Common myeloid progenitor, CD34-positive (primary cell): ENCODE measurements at regions not wholly inside any gene's neighbourhood (a gene's known extent, or its start where the extent isn't known, plus 50 kb on each side); places are given as distances from the start of the nearest gene placed in this dataset.

Source experiments
- CTCF ChIA-PET: fragments of 350-600 bp; sonication (Branson Sonifier 250); formaldehyde crosslinking; loops from one replicate; lab custom pipeline; 2021; ENCODE audit warnings: antibody characterized with exemption; lab: Charles Lee
- POLR2A ChIA-PET: fragments of 350-600 bp; sonication (Branson Sonifier 250); formaldehyde crosslinking; loops from one replicate; lab custom pipeline; 2021; ENCODE audit warnings: antibody characterized with exemption; lab: Charles Lee
- DNase-seq, 3 donors: peaks; one replicate each; pipeline versions ENCODE4 v3.0.0 to v3.0.0-alpha.2; 2013
- H3K27ac ChIP-seq, 2 experiments: 1 replicate in 1 of 2; 2 replicates in 1 of 2; pipeline ENCODE4 v1.7.0; 2013; ENCODE audit warnings: inconsistent platforms in 2 of 2, low read length in 2 of 2, mild to moderate bottlenecking in 2 of 2, low read depth in 1 of 2, moderate library complexity in 1 of 2; ENCODE audit not compliant: severe bottlenecking in 2 of 2, insufficient read depth in 1 of 2, poor library complexity in 1 of 2
- H3K27me3 ChIP-seq, 5 experiments: replicated peaks in 2 of 5; 1 replicate in 3 of 5; 2 replicates in 2 of 5; pipeline versions ENCODE4 v1.6.1 to v1.7.0; 2013; ENCODE audit warnings: low read length in 4 of 5, mild to moderate bottlenecking in 2 of 5, moderate library complexity in 2 of 5, inconsistent platforms in 1 of 5; ENCODE audit not compliant: insufficient read depth in 5 of 5, control insufficient read depth in 4 of 5
- H3K36me3 ChIP-seq, 4 experiments: 1 replicate in 2 of 4; 2 replicates in 2 of 4; pipeline versions ENCODE4 v1.6.1 to v1.7.0; 2013; ENCODE audit warnings: low read length in 3 of 4, control low read depth in 1 of 4, mild to moderate bottlenecking in 1 of 4; ENCODE audit not compliant: control insufficient read depth in 4 of 4, insufficient read depth in 4 of 4
- H3K4me1 ChIP-seq, 4 experiments: 1 replicate in 3 of 4; 2 replicates in 1 of 4; pipeline versions ENCODE4 v1.6.1 to v1.7.1; 2013; ENCODE audit warnings: low read length in 3 of 4, mild to moderate bottlenecking in 3 of 4, control low read depth in 1 of 4, inconsistent platforms in 1 of 4, moderate library complexity in 1 of 4; ENCODE audit not compliant: control insufficient read depth in 4 of 4, insufficient read depth in 4 of 4; ENCODE audit errors: control extremely low read depth in 1 of 4
- H3K4me3 ChIP-seq, 7 experiments: 1 replicate in 4 of 7; 2 replicates in 3 of 7; pipeline versions ENCODE4 v1.5.1 to v1.7.0; 2013; ENCODE audit warnings: mild to moderate bottlenecking in 7 of 7, low read length in 6 of 7, moderate library complexity in 6 of 7, inconsistent platforms in 2 of 7, low read depth in 2 of 7, control low read depth in 1 of 7; ENCODE audit not compliant: insufficient read depth in 4 of 7, control insufficient read depth in 1 of 7; ENCODE audit errors: extremely low read depth in 1 of 7
- H3K9me3 ChIP-seq, 5 experiments: 1 replicate in 4 of 5; 2 replicates in 1 of 5; pipeline versions ENCODE4 v1.6.1 to v1.7.1; 2013; ENCODE audit warnings: low read length in 4 of 5, mild to moderate bottlenecking in 2 of 5, inconsistent platforms in 1 of 5, low read depth in 1 of 5, moderate library complexity in 1 of 5; ENCODE audit not compliant: control insufficient read depth in 4 of 5, insufficient read depth in 2 of 5; ENCODE audit errors: control extremely low read depth in 1 of 5
- WGBS: methylation state at CpG from one replicate; pipeline ENCODE4 v1.1.5; 2013; ENCODE audit not compliant: insufficient coverage; 5-methylcytosine and 5-hydroxymethylcytosine counted together

GRCh38 chr9:73583576-73583975 is 431.9 kb downstream of the ANXA1 start:
- no peak overlapping the region for H3K27ac ChIP-seq
- CTCF ChIA-PET, result no interaction called here
- DNase-seq, result no peak
- no peak overlapping the region for H3K4me3 ChIP-seq
- no peaks in the 10 kb centered on the region for H3K36me3 ChIP-seq
- H3K4me1 ChIP-seq, result no peaks in the 10 kb centered on the region
- POLR2A ChIA-PET, result no interaction called here
- no peaks in the 10 kb centered on the region for H3K27me3 ChIP-seq
- no peaks in the 10 kb centered on the region for H3K9me3 ChIP-seq

- no peaks in the 10 kb centered on the region for H3K27me3 ChIP-seq
Observed at GRCh38 chr9:73595036-73595545, 443.4 kb downstream of the ANXA1 start.

GRCh38 chr9:73596321-73596720 is 444.7 kb downstream of the ANXA1 start:
- no peaks in the 10 kb centered on the region for H3K4me1 ChIP-seq
- H3K4me3 ChIP-seq, result no peak overlapping the region
- ChIA-PET POLR2A (no interaction called here), CTCF (interaction anchor here (0.7 kb wide), 1 partner anchor 18 kb away, joined by 3 read pairs; no protein-coding TSS in a partner anchor)
- 100% methylated on average over 1 of the region's 1 CpG for WGBS
- no peaks in the 10 kb centered on the region for H3K36me3 ChIP-seq
- DNase-seq, result no peak
- H3K27ac ChIP-seq, result no peak overlapping the region
- no peaks in the 10 kb centered on the region for H3K9me3 ChIP-seq
- no peaks in the 10 kb centered on the region for H3K27me3 ChIP-seq

More at GRCh38 chr9:73595036-73595545, 443.4 kb downstream of the ANXA1 start:
- CTCF ChIA-PET, result no interaction called here
- Histone ChIP-seq H3K9me3 (no peaks in the 10 kb centered on the region), H3K36me3 (no peaks in the 10 kb centered on the region), H3K27ac (no peak overlapping the region), H3K4me3 (no peak overlapping the region), H3K4me1 (no peaks in the 10 kb centered on the region)
- WGBS, result no CpG with 5 or more reads among the region's 3 CpGs
- POLR2A ChIA-PET, result no interaction called here
- no peak for DNase-seq

- no peak for DNase-seq
- Histone ChIP-seq H3K27ac (no peak overlapping the region), H3K4me3 (no peak overlapping the region), H3K4me1 (no peaks in the 10 kb centered on the region), H3K9me3 (no peaks in the 10 kb centered on the region), H3K27me3 (no peaks in the 10 kb centered on the region), H3K36me3 (no peaks in the 10 kb centered on the region)
- 91% methylated on average over 4 of the region's 5 CpGs for WGBS
- ChIA-PET POLR2A (no interaction called here), CTCF (interaction anchor here (0.7 kb wide), 1 partner anchor 19 kb away, joined by 3 read pairs; no protein-coding TSS in a partner anchor)
Observed at GRCh38 chr9:73597039-73597438, 445.4 kb downstream of the ANXA1 start.

GRCh38 chr9:73597771-73598170 is 446.1 kb downstream of the ANXA1 start:
- H3K36me3 ChIP-seq, result no peaks in the 10 kb centered on the region
- ChIA-PET POLR2A (no interaction called here), CTCF (no interaction called here)
- no peaks in the 10 kb centered on the region for H3K4me1 ChIP-seq
- no peaks in the 10 kb centered on the region for H3K27me3 ChIP-seq
- no peak overlapping the region for H3K27ac ChIP-seq
- DNase-seq, result no peak
- WGBS, result 81% methylated on average over 2 of the region's 4 CpGs
- no peaks in the 10 kb centered on the region for H3K9me3 ChIP-seq
- no peak overlapping the region for H3K4me3 ChIP-seq

GRCh38 chr9:73609381-73609780 is 457.7 kb downstream of the ANXA1 start:
- no peaks in the 10 kb centered on the region for H3K9me3 ChIP-seq
- POLR2A ChIA-PET, result no interaction called here
- DNase-seq, result peak in 1 of 3 donors; percentile 2
- WGBS, result no CpG with 5 or more reads among the region's 1 CpG
- H3K36me3 ChIP-seq, result no peaks in the 10 kb centered on the region
- H3K27ac ChIP-seq, result no peak overlapping the region
- H3K4me3 ChIP-seq, result no peak overlapping the region
- CTCF ChIA-PET, result no interaction called here
- peaks cover 0 to 10% (median 0%) of the 10 kb centered on the region in 4 experiments for H3K4me1 ChIP-seq
- no peaks in the 10 kb centered on the region for H3K27me3 ChIP-seq

GRCh38 chr9:73611032-73611431 is 459.4 kb downstream of the ANXA1 start:
- CTCF ChIA-PET, result no interaction called here
- WGBS, result 50% methylated on average over 2 of the region's 2 CpGs
- Histone ChIP-seq H3K4me1 (peaks cover 0 to 10% (median 0%) of the 10 kb centered on the region in 4 experiments), H3K4me3 (no peak overlapping the region), H3K9me3 (no peaks in the 10 kb centered on the region), H3K36me3 (no peaks in the 10 kb centered on the region), H3K27me3 (no peaks in the 10 kb centered on the region), H3K27ac (no peak overlapping the region)
- POLR2A ChIA-PET, result no interaction called here
- peak in 1 of 3 donors; percentile 13 for DNase-seq
